RWPE2 (cell line): ENCODE measurements at regions not wholly inside any gene's neighbourhood (a gene's known extent, or its start where the extent isn't known, plus 50 kb on each side); places are given as distances from the start of the nearest gene placed in this dataset.
A peak's percentile ranks its signal among the peaks of the same experiment; 100 is the strongest.

ENCODE experiments used
- ATAC-seq: fragments of 200-7000 bp; cut with Tn5 transposase; 3 replicates; pipeline ENCODE4 v1.9.1; 2021; ENCODE audit warnings: low read depth
- DNase-seq: peaks from one replicate; pipeline ENCODE4 v3.0.0-alpha.2; 2020; ENCODE audit warnings: low spot score
- H3K27ac ChIP-seq: fragments of 450-650 bp; 2 replicates; pipeline ENCODE4 v1.5.1; 2017; ENCODE audit warnings: mild to moderate bottlenecking; ENCODE audit not compliant: poor library complexity, severe bottlenecking
- H3K27me3 ChIP-seq: fragments of 250-450 bp; sonication (Bioruptor Pico); 2 replicates; pipeline ENCODE4 v1.5.1; 2021; ENCODE audit warnings: mild to moderate bottlenecking, moderate library complexity; ENCODE audit not compliant: insufficient read depth, poor library complexity, severe bottlenecking
- H3K36me3 ChIP-seq: fragments of 250-450 bp; sonication (Bioruptor Pico); 2 replicates; pipeline ENCODE4 v1.5.1; 2020; ENCODE audit warnings: low read depth, mild to moderate bottlenecking, moderate library complexity
- H3K4me1 ChIP-seq: fragments of 250-450 bp; sonication (Bioruptor Pico); 2 replicates; pipeline ENCODE4 v1.5.1; 2021; ENCODE audit warnings: mild to moderate bottlenecking, moderate library complexity; ENCODE audit not compliant: insufficient read depth, poor library complexity, severe bottlenecking
- H3K4me3 ChIP-seq: fragments of 250-450 bp; sonication (Bioruptor Pico); 2 replicates; pipeline ENCODE4 v1.5.1; 2021; ENCODE audit warnings: mild to moderate bottlenecking, moderate library complexity; ENCODE audit not compliant: severe bottlenecking
- H3K9me3 ChIP-seq: fragments of 250-450 bp; sonication (Bioruptor Pico); 2 replicates; pipeline ENCODE4 v1.5.1; 2021; ENCODE audit warnings: mild to moderate bottlenecking, moderate library complexity; ENCODE audit not compliant: severe bottlenecking
- CTCF ChIP-seq: fragments of 450-650 bp; IDR thresholded peaks from one replicate; pipeline ENCODE4 v1.5.1; 2017; ENCODE audit warnings: mild to moderate bottlenecking, moderate library complexity; ENCODE audit not compliant: poor library complexity, severe bottlenecking

- no peak overlapping the region for H3K27ac ChIP-seq
- DNase-seq (no peak), ATAC-seq (no peak)
Observed at GRCh38 chr16:59052231-59052630, 318.1 kb upstream of the GOT2 start.

GRCh38 chr16:59048876-59049275 lies 314.8 kb upstream of the GOT2 start:
- Histone ChIP-seq H3K27me3 (no peaks in the 10 kb centered on the region), H3K36me3 (no peaks in the 10 kb centered on the region), H3K4me1 (no peaks in the 10 kb centered on the region), H3K9me3 (peaks cover 2% of the 10 kb centered on the region), H3K27ac (no peak overlapping the region), H3K4me3 (no peak overlapping the region)
- no peak for ATAC-seq
- no peak for DNase-seq
- TF ChIP-seq CTCF: no peak

More at GRCh38 chr16:59052231-59052630, 318.1 kb upstream of the GOT2 start:
- no peaks in the 10 kb centered on the region for H3K4me1 ChIP-seq
- no peaks in the 10 kb centered on the region for H3K27me3 ChIP-seq
- no peak overlapping the region for H3K4me3 ChIP-seq
- no peaks in the 10 kb centered on the region for H3K36me3 ChIP-seq
- no peak for TF ChIP-seq CTCF
- no peaks in the 10 kb centered on the region for H3K9me3 ChIP-seq

GRCh38 chr16:59047114-59047513 lies 313.0 kb upstream of the GOT2 start:
- H3K9me3 ChIP-seq: peaks cover 3% of the 10 kb centered on the region
- peak; percentile 10 for TF ChIP-seq CTCF
- no peak for ATAC-seq
- H3K27ac ChIP-seq: no peak overlapping the region
- no peak overlapping the region for H3K4me3 ChIP-seq
- H3K27me3 ChIP-seq: no peaks in the 10 kb centered on the region
- H3K36me3 ChIP-seq: no peaks in the 10 kb centered on the region
- H3K4me1 ChIP-seq: no peaks in the 10 kb centered on the region
- no peak for DNase-seq

GRCh38 chr16:59046335-59046734 lies 312.2 kb upstream of the GOT2 start:
- H3K27me3 ChIP-seq: no peaks in the 10 kb centered on the region
- no peak for DNase-seq
- H3K4me3 ChIP-seq: no peak overlapping the region
- H3K27ac ChIP-seq: peak overlapping the region; percentile 14
- no peak for ATAC-seq
- H3K36me3 ChIP-seq: no peaks in the 10 kb centered on the region
- H3K4me1 ChIP-seq: no peaks in the 10 kb centered on the region
- peaks cover 3% of the 10 kb centered on the region for H3K9me3 ChIP-seq
- TF ChIP-seq CTCF: no peak

- H3K27ac ChIP-seq: peak overlapping the region; percentile 14
- H3K4me3 ChIP-seq: no peak overlapping the region
- H3K4me1 ChIP-seq: no peaks in the 10 kb centered on the region
- peaks cover 3% of the 10 kb centered on the region for H3K9me3 ChIP-seq
- H3K36me3 ChIP-seq: no peaks in the 10 kb centered on the region
- H3K27me3 ChIP-seq: no peaks in the 10 kb centered on the region
- TF ChIP-seq CTCF: no peak
- ATAC-seq (no peak), DNase-seq (no peak)
Observed at GRCh38 chr16:59045501-59045900, 311.4 kb upstream of the GOT2 start.
